Trophoblast cell (in vitro differentiated cells and primary cell): ENCODE measurements at regions not wholly inside any gene's neighbourhood (a gene's known extent, or its start where the extent isn't known, plus 50 kb on each side); places are given as distances from the start of the nearest gene placed in this dataset.

Source experiments
- DNase-seq, 2 donors: peaks; one replicate each; pipeline ENCODE4 v3.0.0-alpha.2; 2016
- H2AFZ ChIP-seq: 2 replicates; pipeline ENCODE4 v1.6.1; 2013; ENCODE audit warnings: low read length, moderate library complexity, mild to moderate bottlenecking; ENCODE audit not compliant: insufficient read depth, poor library complexity
- H2AK5ac ChIP-seq: 2 replicates; pipeline ENCODE4 v1.6.1; 2013; ENCODE audit warnings: mild to moderate bottlenecking, low read length
- H2BK120ac ChIP-seq: 2 replicates; pipeline ENCODE4 v1.6.1; 2013; ENCODE audit warnings: low read length, mild to moderate bottlenecking, moderate library complexity; ENCODE audit not compliant: insufficient read depth, poor library complexity
- H2BK12ac ChIP-seq: 2 replicates; pipeline ENCODE4 v1.6.1; 2013; ENCODE audit warnings: mild to moderate bottlenecking, low read length, moderate library complexity
- H2BK5ac ChIP-seq: 2 replicates; pipeline ENCODE4 v1.6.1; 2013; ENCODE audit warnings: low read length, low read depth, moderate library complexity, mild to moderate bottlenecking; ENCODE audit not compliant: poor library complexity
- H3K14ac ChIP-seq: 2 replicates; pipeline ENCODE4 v1.6.1; 2013; ENCODE audit warnings: mild to moderate bottlenecking, low read length
- H3K18ac ChIP-seq: 2 replicates; pipeline ENCODE4 v1.6.1; 2013; ENCODE audit warnings: mild to moderate bottlenecking, low read length
- H3K23ac ChIP-seq: 2 replicates; pipeline ENCODE4 v1.6.1; 2013; ENCODE audit warnings: low read length
- H3K27ac ChIP-seq: 2 replicates; pipeline ENCODE4 v1.5.1; 2013; ENCODE audit warnings: low read depth, mild to moderate bottlenecking, inconsistent platforms, low read length, moderate library complexity
- H3K27me3 ChIP-seq: 2 replicates; pipeline ENCODE4 v1.6.1; 2013; ENCODE audit warnings: inconsistent platforms, mild to moderate bottlenecking, low read length, moderate library complexity; ENCODE audit not compliant: insufficient read depth
- H3K36me3 ChIP-seq, 2 experiments: 1 replicate in 1 of 2; 2 replicates in 1 of 2; pipeline ENCODE4 v1.6.1; 2013; ENCODE audit warnings: low read length in 2 of 2, mild to moderate bottlenecking in 2 of 2, moderate library complexity in 1 of 2; ENCODE audit not compliant: insufficient read depth in 2 of 2, control insufficient read depth in 1 of 2
- H3K4ac ChIP-seq: 2 replicates; pipeline ENCODE4 v1.6.1; 2013; ENCODE audit warnings: low read depth, mild to moderate bottlenecking, low read length, moderate library complexity
- H3K4me1 ChIP-seq, 2 experiments: 1 replicate in 1 of 2; 2 replicates in 1 of 2; pipeline ENCODE4 v1.6.1; 2013; ENCODE audit warnings: low read length in 2 of 2, mild to moderate bottlenecking in 2 of 2, moderate library complexity in 1 of 2; ENCODE audit not compliant: insufficient read depth in 2 of 2, control insufficient read depth in 1 of 2
- H3K4me2 ChIP-seq: 2 replicates; pipeline ENCODE4 v1.6.1; 2013; ENCODE audit warnings: inconsistent platforms, mild to moderate bottlenecking, low read length, moderate library complexity
- H3K4me3 ChIP-seq: 2 replicates; pipeline ENCODE4 v1.5.1; 2013; ENCODE audit warnings: mild to moderate bottlenecking, low read depth, low read length, inconsistent platforms
- H3K79me1 ChIP-seq: one replicate; pipeline ENCODE4 v1.6.1; 2013; ENCODE audit warnings: low read length
- H3K79me2 ChIP-seq: 2 replicates; pipeline ENCODE4 v1.6.1; 2013; ENCODE audit warnings: low read length, mild to moderate bottlenecking; ENCODE audit not compliant: control insufficient read depth, insufficient read depth, poor library complexity
- H3K9ac ChIP-seq: 2 replicates; pipeline ENCODE4 v1.6.1; 2013; ENCODE audit warnings: mild to moderate bottlenecking, low read length
- H3K9me3 ChIP-seq: 2 replicates; pipeline ENCODE4 v1.6.1; 2013; ENCODE audit warnings: low read depth, mild to moderate bottlenecking, control low read depth, inconsistent platforms, low read length; ENCODE audit not compliant: insufficient read depth
- H4K12ac ChIP-seq: 2 replicates; pipeline ENCODE4 v1.6.1; 2013; ENCODE audit warnings: low read depth, mild to moderate bottlenecking, low read length, moderate library complexity
- H4K8ac ChIP-seq: 2 replicates; pipeline ENCODE4 v1.6.1; 2013; ENCODE audit warnings: low read depth, mild to moderate bottlenecking, low read length, moderate library complexity
- H4K91ac ChIP-seq: one replicate; pipeline ENCODE4 v1.6.1; 2013; ENCODE audit warnings: low read depth, mild to moderate bottlenecking, low read length, moderate library complexity
- WGBS: extraction: QIAGEN DNeasy Blood & Tissue Kit; methylation state at CpG from one replicate; pipeline ENCODE4 v1.1.7; 2013; ENCODE audit warnings: missing lambda C conversion rate; ENCODE audit not compliant: insufficient read length, insufficient coverage; ENCODE audit errors: extremely low coverage; 5-methylcytosine and 5-hydroxymethylcytosine counted together

DNA sequence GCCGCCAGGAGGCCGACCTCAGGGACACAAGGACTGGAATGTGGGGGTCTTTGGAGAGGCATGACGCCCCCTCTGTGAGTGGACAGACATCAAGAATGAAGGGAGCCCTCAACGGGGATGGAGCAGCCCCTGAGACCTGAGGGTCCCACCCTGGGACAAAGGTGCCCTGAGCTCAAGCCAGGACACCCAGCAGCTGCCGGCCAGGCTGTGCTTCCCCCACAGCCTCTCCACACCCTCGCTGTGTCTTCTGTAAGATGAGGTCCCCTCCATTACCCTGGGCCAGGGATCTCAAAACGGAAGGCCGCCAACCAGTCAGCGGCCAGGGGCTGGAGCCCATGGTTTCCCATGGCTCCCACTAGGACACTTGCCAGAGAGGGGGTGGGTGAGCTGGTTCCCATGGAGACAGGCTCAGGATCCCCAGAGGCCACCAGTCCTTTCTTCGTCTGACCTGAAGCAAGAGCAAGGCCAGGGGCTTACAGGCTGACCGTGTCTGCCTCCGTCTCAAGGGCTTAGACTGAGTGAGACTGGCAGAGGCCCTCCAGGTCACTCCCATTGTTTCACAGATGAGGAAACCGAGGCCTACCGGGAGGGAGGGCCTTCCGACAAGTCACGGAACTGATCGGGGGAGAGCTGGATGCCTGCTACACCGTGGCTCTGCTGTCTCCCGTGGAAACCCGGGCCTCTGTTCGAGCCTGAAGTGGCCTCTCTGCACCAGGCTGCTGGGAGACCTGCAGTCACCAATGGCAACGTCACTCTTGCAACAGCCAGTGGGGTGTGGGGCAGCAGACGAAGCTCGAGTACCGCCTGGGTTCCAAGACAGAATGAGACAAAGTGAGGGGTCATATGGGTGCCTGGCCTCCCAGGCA lies 91.7 kb upstream of the DIO3 start:
- H3K4me2 ChIP-seq = no peak overlapping the region
- no peak overlapping the region for H3K9ac ChIP-seq
- no peak overlapping the region for H3K23ac ChIP-seq
- no peak overlapping the region for H3K18ac ChIP-seq
- no peak overlapping the region for H3K14ac ChIP-seq
- H3K79me1 ChIP-seq = no peaks in the 10 kb centered on the region
- H3K27ac ChIP-seq = no peak overlapping the region
- peaks cover 1% of the 10 kb centered on the region for H3K9me3 ChIP-seq
- H2BK12ac ChIP-seq = no peak overlapping the region
- no peak overlapping the region for H2BK5ac ChIP-seq
- no peak overlapping the region for H3K4me3 ChIP-seq
- H2AFZ ChIP-seq = no peak overlapping the region
- no peaks in the 10 kb centered on the region for H3K36me3 ChIP-seq
- DNase-seq = no peak
- H2BK120ac ChIP-seq = no peak overlapping the region
- no peak overlapping the region for H2AK5ac ChIP-seq
- no peak overlapping the region for H4K8ac ChIP-seq
- WGBS = no CpG with 5 or more reads among the region's 25 CpGs
- H4K12ac ChIP-seq = no peak overlapping the region
- H3K27me3 ChIP-seq = no peaks in the 10 kb centered on the region
- H3K4me1 ChIP-seq = peaks cover 0 to 3% of the 10 kb centered on the region in 2 experiments
- H3K4ac ChIP-seq = no peak overlapping the region
- no peaks in the 10 kb centered on the region for H3K79me2 ChIP-seq
- no peak overlapping the region for H4K91ac ChIP-seq

DNA sequence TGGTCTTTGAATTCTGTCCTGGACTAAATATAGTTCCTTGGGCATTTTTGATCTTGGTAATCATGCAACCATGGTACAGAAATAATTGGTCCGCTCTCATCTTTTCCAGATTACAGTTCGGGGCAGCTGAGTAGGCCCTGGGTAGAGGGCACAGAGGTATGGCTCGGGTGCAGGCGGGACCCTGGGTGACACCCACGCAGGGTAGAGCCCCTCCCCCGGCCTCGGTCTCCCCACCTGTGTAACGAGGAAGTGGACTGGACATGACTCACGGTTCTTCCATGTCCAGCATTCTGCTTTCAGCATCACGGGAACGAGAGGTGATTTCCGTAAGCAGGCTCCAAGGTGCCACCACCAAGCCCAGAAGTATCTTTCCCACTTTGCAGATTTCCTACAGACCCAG lies 91.0 kb upstream of the DIO3 start:
- no peak overlapping the region for H3K4me3 ChIP-seq
- H3K79me2 ChIP-seq = no peaks in the 10 kb centered on the region
- H3K23ac ChIP-seq = no peak overlapping the region
- H3K9me3 ChIP-seq = peaks cover 1% of the 10 kb centered on the region
- no peak overlapping the region for H3K9ac ChIP-seq
- no peak overlapping the region for H3K4ac ChIP-seq
- H3K79me1 ChIP-seq = no peaks in the 10 kb centered on the region
- peaks cover 0 to 3% of the 10 kb centered on the region in 2 experiments for H3K4me1 ChIP-seq
- no peak overlapping the region for H2BK5ac ChIP-seq
- H3K27ac ChIP-seq = no peak overlapping the region
- no peak for DNase-seq
- no peak overlapping the region for H4K12ac ChIP-seq
- no peak overlapping the region for H4K8ac ChIP-seq
- no peaks in the 10 kb centered on the region for H3K36me3 ChIP-seq
- H3K14ac ChIP-seq = no peak overlapping the region
- no peak overlapping the region for H3K18ac ChIP-seq
- no peak overlapping the region for H4K91ac ChIP-seq
- H2AFZ ChIP-seq = no peak overlapping the region
- no CpG with 5 or more reads among the region's 12 CpGs for WGBS
- no peak overlapping the region for H3K4me2 ChIP-seq
- no peak overlapping the region for H2BK12ac ChIP-seq
- H2AK5ac ChIP-seq = no peak overlapping the region
- no peak overlapping the region for H2BK120ac ChIP-seq
- no peaks in the 10 kb centered on the region for H3K27me3 ChIP-seq

DNA sequence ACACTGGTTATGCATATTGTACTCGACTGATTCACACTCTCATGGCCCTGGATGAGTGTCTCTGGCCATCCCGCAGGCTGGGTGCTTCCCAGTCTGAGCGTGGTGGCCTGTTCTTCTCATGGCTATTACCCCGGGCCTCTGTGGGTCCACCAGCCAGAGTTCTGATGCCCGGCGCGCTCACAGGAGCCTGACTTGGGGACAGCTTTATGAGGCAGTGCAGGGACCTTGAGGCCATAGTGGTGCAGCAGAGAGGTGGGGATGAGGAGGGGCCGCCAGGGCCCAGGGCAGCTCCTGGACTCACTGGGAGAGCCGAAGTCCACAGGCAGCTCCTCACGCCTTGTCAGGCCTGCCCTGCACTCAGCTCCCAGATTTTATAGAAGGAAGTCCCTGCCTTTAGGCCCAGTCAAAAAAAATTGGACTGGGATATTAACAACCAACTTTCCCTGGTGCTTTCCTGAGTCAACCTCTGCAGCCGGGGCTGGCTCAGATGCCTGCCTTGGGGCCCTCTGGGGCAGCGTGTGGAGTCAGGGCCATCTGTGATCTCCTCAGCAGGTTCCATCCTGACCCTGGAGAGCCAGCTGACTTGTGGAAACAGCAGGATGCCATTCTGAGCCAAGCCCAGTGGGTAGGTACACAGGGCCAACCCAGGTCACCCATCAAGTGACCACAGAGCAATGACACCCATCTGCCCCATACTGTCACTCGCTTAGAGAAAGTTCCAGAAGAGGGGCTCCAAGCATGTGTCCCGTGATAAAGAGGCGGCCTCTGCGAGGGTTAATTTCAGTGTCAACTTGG lies 89.4 kb upstream of the DIO3 start:
- no peak overlapping the region for H2AFZ ChIP-seq
- H4K8ac ChIP-seq = no peak overlapping the region
- H3K14ac ChIP-seq = no peak overlapping the region
- no peaks in the 10 kb centered on the region for H3K79me1 ChIP-seq
- H3K36me3 ChIP-seq = no peaks in the 10 kb centered on the region
- no peak overlapping the region for H4K12ac ChIP-seq
- no peak for DNase-seq
- no peaks in the 10 kb centered on the region for H3K27me3 ChIP-seq
- no peak overlapping the region for H3K4me2 ChIP-seq
- H2BK120ac ChIP-seq = no peak overlapping the region
- H2BK12ac ChIP-seq = no peak overlapping the region
- no peak overlapping the region for H3K4me3 ChIP-seq
- H3K4me1 ChIP-seq = peaks cover 3 to 6% of the 10 kb centered on the region in 2 experiments
- no peak overlapping the region for H3K27ac ChIP-seq
- no peak overlapping the region for H3K18ac ChIP-seq
- peaks cover 1% of the 10 kb centered on the region for H3K9me3 ChIP-seq
- H2AK5ac ChIP-seq = no peak overlapping the region
- H3K79me2 ChIP-seq = no peaks in the 10 kb centered on the region
- no peak overlapping the region for H2BK5ac ChIP-seq
- no peak overlapping the region for H4K91ac ChIP-seq
- no peak overlapping the region for H3K23ac ChIP-seq
- H3K4ac ChIP-seq = no peak overlapping the region
- no CpG with 5 or more reads among the region's 16 CpGs for WGBS
- no peak overlapping the region for H3K9ac ChIP-seq

DNA sequence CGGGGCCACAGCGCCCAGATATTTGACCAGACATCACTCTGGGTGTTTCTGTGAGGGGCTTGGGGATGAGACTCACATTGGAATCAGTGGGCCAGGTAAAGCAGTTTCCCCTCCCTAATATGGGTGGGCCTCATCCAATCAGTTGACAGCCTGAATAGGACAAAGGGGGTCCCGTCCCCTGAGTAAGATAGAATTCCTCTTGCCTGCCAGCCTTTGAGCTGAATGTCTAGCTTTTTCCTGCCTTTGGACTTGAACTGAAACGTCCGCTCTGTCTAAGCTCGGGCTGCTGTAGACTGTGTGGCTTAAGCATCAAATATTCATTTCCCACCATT lies 88.8 kb upstream of the DIO3 start:
- Histone ChIP-seq H2BK12ac (no peak overlapping the region), H2AK5ac (no peak overlapping the region), H2BK120ac (no peak overlapping the region), H3K9ac (no peak overlapping the region), H3K4me2 (no peak overlapping the region), H4K8ac (no peak overlapping the region), H3K18ac (no peak overlapping the region), H3K27ac (no peak overlapping the region), H3K79me2 (no peaks in the 10 kb centered on the region), H3K27me3 (no peaks in the 10 kb centered on the region), H3K4me3 (no peak overlapping the region), H3K14ac (no peak overlapping the region), H3K9me3 (peaks cover 1% of the 10 kb centered on the region), H3K36me3 (no peaks in the 10 kb centered on the region), H3K4ac (no peak overlapping the region), H3K4me1 (peaks cover 6 to 10% of the 10 kb centered on the region in 2 experiments), H2AFZ (no peak overlapping the region), H3K23ac (no peak overlapping the region), H3K79me1 (no peaks in the 10 kb centered on the region), H4K12ac (no peak overlapping the region), H2BK5ac (no peak overlapping the region), H4K91ac (no peak overlapping the region)
- WGBS = no CpG with 5 or more reads among the region's 6 CpGs
- DNase-seq = no peak
